ENCODE measurements at regions not wholly inside any gene's neighbourhood (a gene's known extent, or its start where the extent isn't known, plus 50 kb on each side); places are given as distances from the start of the nearest gene placed in this dataset.

DNA sequence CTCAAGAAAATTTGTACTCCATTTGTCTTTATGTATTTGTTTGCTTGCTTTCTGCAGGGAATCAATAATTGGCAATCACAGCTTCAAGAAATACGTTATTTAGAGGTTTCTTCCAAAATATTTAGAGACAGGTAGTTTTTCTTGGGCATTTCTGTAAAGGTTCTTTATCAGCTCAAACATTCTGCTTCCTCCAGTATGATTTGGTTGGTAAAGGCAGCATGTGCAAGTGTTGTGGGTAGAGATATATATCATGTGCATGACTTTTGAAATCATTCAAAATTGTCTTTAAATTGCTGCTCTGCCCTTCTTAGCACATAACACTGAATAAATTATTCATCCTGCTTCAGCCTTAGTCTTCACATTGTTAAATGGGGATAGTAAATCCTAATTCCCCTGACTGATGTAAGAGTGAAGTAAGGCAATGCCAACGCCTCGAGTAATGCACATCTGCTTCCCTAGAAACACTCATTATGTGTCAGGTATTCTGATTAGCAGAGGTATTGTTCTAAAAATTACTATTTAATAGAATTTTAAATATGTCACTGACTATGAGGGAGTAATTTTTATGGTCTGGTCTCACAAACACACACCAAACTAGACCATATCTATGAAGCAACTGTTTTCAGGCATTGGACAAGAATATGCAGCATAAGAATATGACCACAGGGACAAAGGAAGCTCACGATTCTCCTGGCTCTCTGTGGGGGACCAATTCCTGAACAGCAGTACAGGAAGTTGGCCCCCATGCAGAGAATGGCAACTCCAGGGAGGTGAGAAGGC, 77.3 kb upstream of the AKR1E2 start:
- H3K9me3 ChIP-seq (ENCODE audit: low read depth, low read length) = no peaks in the 10 kb centered on the region
- H3K4me1 ChIP-seq (ENCODE audit: insufficient read depth, low read length) = no peaks in the 10 kb centered on the region
- H3K4me3 ChIP-seq (ENCODE audit: low read length) = no peak overlapping the region
- peaks cover 10% of the 10 kb centered on the region for H3K27me3 ChIP-seq (ENCODE audit: insufficient read depth, low read length)

DNA sequence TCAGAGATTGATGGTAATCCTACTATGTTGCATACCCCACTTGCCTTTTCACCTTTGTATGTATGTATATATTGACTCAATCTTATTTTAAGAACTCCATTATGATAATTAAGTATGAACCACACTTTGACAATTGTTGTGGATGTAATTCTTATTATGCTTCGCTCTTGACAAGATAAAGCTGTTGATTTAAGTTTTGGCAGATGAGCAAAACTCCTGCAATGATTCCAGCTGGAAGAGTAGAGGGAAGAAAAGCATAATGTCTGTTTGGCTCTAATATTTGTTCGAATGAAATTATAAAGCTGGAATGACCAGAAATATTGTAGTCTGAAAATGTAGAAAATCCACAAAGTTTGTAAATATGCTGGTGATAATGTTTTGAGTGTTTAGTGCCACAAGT, 83.8 kb upstream of the AKR1E2 start:
- Histone ChIP-seq H3K4me3 (ENCODE audit: low read length) (no peak overlapping the region), H3K27me3 (ENCODE audit: insufficient read depth, low read length) (no peaks in the 10 kb centered on the region), H3K9me3 (ENCODE audit: low read depth, low read length) (no peaks in the 10 kb centered on the region), H3K4me1 (ENCODE audit: insufficient read depth, low read length) (no peaks in the 10 kb centered on the region)

DNA sequence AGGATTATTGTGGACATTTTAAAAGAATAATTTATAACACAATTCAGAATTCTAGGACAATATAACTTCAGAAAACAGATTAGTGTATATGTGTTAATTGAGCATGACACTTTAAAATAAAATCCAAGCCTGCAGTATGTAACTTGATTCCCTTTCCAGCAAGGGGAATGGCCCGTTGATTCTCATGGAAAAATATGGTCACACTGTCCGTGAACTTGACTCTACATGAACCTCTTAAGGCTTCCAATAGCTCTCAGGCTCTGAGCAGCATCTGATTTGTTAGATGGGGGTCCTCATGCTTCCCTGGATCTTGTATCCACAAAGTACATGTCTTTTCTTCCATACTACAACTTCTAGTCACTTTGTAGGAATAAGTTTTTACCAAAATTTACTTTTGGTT, 85.5 kb upstream of the AKR1E2 start:
- no peaks in the 10 kb centered on the region for H3K4me1 ChIP-seq (ENCODE audit: insufficient read depth, low read length)
- H3K4me3 ChIP-seq (ENCODE audit: low read length) = no peak overlapping the region
- no peaks in the 10 kb centered on the region for H3K9me3 ChIP-seq (ENCODE audit: low read depth, low read length)
- H3K27me3 ChIP-seq (ENCODE audit: insufficient read depth, low read length) = no peaks in the 10 kb centered on the region

DNA sequence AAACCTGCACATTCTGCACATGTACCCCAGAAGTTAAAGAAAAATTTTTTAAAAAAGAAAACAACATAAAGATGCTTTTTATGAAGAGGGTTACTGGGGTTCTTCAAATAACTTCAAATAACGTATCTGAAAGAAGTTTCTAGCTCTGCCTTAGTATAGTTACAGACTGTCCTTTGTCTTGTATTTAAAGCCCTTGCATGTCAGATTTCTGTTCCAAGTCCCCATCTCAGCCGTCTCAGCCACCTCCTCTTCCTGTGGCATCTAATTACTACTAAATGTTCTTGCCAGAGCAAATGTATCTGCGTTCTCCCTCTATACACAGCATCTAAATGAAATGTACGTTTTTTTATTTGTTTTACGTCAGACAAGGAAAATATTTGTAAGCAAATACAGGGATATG, 89.4 kb upstream of the AKR1E2 start:
- H3K4me3 ChIP-seq (ENCODE audit: low read length) = no peak overlapping the region
- H3K27me3 ChIP-seq (ENCODE audit: insufficient read depth, low read length) = no peaks in the 10 kb centered on the region
- no peaks in the 10 kb centered on the region for H3K9me3 ChIP-seq (ENCODE audit: low read depth, low read length)
- H3K4me1 ChIP-seq (ENCODE audit: insufficient read depth, low read length) = no peaks in the 10 kb centered on the region

DNA sequence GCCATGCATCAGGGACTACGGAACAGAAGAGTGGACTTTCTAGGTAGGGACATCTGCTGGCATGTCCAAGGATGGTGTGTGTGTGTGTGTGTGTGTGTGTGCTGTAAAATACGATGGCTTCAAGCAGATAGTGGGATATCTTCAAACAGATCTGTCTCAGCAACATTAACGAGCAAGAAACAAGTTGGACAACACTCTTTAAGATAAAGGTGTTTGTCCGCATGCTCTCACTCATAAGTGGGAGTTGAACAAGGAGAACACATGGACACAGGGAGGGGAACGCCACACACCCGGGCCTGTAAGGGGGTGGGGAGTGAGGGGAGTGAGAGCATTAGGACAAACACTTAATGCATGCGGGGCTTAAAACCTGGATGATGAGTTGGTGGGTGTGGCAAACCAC, 89.8 kb upstream of the AKR1E2 start:
- Histone ChIP-seq H3K4me3 (ENCODE audit: low read length) (no peak overlapping the region), H3K9me3 (ENCODE audit: low read depth, low read length) (no peaks in the 10 kb centered on the region), H3K27me3 (ENCODE audit: insufficient read depth, low read length) (no peaks in the 10 kb centered on the region), H3K4me1 (ENCODE audit: insufficient read depth, low read length) (no peaks in the 10 kb centered on the region)

DNA sequence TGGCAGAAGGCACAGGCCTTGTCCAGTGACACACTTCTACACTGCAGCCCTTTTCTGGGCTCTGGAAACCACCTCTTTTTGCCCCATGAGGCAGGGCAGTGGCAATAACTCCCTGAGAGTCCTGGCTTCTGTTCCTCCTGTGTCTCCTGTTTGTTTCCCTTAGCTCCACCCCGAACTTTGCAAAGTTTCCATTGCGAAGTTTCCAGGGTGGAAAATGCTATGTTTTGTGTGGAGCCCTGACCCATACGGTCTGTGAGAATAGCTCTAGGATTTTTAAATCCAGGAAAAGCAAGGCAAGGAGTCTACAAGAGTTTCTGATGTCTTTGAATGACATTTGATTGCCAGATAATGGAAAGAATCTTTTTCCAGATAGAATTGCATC, 92.2 kb upstream of the AKR1E2 start:
- H3K4me1 ChIP-seq (ENCODE audit: insufficient read depth, low read length) = no peaks in the 10 kb centered on the region
- H3K9me3 ChIP-seq (ENCODE audit: low read depth, low read length) = no peaks in the 10 kb centered on the region
- H3K27me3 ChIP-seq (ENCODE audit: insufficient read depth, low read length) = no peaks in the 10 kb centered on the region
- no peak overlapping the region for H3K4me3 ChIP-seq (ENCODE audit: low read length)

DNA sequence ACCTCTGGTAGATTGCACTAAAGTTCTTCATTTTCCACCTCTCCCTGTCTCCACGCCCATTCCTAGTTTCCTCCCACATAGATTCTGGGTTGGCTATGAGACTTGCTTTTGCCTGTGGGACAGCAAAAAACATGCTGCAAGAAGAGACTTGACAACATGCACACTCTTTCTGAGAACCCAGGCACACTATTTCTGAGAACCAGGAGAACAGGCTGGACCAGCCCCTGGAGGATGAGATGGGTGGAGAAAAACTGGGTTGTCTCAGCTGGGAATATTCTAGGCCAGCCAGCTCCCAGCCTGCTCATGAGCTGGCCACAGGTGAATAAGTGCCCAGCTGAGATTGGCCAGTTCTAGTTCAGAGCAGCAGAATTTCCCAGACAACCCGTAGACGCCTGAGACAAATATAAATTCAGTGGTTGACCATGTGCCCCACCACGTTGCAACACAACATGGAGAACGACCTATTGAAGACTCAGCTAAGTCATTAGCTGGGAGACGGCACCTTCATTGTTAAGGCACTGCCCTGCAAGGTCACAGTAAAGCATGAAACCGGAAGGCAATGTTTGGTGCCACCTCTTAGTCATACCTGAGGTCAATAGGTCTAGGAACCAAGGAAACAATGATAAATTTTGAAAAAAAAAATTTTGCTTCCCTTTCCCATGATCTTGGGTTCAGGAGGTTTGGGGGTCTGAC, 92.7 kb upstream of the AKR1E2 start:
- no peaks in the 10 kb centered on the region for H3K9me3 ChIP-seq (ENCODE audit: low read depth, low read length)
- H3K4me1 ChIP-seq (ENCODE audit: insufficient read depth, low read length) = no peaks in the 10 kb centered on the region
- H3K27me3 ChIP-seq (ENCODE audit: insufficient read depth, low read length) = no peaks in the 10 kb centered on the region
- no peak overlapping the region for H3K4me3 ChIP-seq (ENCODE audit: low read length)

DNA sequence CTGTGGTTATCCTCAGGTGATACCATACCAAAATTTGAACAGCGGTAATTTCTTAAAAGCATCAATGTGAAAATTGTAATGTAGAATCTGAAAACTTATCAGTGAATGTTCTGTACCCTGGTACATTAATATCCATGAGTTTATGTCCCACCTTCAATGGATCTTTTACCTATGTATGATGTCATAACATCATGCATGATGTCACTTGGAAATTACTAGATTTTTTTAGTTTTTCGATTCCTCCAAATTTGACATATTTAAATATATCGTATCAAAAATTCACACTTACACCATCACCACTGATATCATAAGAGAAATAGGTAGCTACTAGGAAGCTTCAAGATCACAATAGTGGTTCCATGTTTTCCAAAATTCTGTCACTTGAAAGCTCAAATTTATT, 95.0 kb upstream of the AKR1E2 start:
- Histone ChIP-seq H3K4me3 (ENCODE audit: low read length) (no peak overlapping the region), H3K27me3 (ENCODE audit: insufficient read depth, low read length) (no peaks in the 10 kb centered on the region), H3K9me3 (ENCODE audit: low read depth, low read length) (no peaks in the 10 kb centered on the region), H3K4me1 (ENCODE audit: insufficient read depth, low read length) (no peaks in the 10 kb centered on the region)

DNA sequence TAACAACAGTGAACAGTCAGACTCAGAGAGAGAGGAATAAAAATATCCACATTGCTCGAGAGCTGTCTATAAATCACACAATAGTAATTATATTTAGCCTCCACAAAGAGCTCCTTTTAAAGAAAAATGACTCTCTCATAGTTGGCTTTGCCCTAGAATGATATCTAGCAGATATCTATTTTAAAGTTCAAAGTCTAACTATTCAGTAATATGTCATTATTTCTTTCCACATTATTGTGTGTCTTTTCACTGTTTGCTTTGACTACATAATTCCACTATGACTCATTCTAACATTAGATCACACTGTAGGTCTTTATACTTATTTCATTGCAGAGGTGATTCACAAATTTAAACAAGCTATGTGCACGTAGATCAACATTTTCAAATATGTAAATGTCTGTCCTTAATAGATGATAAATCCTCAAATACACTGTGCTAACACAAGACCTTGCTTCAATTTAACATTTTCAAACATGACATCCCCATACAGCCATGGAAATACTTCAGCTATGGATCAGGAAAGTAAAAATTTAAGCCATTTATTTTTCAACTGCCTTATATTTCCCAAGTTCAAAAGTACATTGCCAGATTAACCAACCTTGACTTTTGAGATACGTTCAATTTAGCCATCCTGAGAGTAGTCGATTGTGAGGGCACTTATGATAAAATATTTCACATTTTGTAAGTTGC, 99.9 kb upstream of the AKR1E2 start:
- no peaks in the 10 kb centered on the region for H3K27me3 ChIP-seq (ENCODE audit: insufficient read depth, low read length)
- H3K9me3 ChIP-seq (ENCODE audit: low read depth, low read length) = no peaks in the 10 kb centered on the region
- no peak overlapping the region for H3K4me3 ChIP-seq (ENCODE audit: low read length)
- no peaks in the 10 kb centered on the region for H3K4me1 ChIP-seq (ENCODE audit: insufficient read depth, low read length)

DNA sequence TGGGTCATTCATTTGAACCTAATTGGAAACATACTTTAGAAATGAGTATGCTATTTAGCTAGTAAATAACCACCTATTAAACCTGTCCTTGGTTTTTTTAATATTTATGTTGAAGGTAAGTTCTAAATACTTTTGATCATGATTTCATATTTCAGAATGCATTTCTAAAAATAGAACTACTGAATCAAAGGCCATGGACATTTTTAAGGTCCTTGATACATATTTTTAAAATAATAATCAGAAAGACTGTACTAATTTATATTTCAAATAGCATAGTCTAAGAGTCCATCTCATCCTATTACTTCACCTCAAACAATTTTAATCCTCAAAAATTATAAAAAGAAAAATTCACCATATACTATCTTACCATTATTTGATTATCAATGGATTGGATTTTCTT, 102.1 kb upstream of the AKR1E2 start:
- Histone ChIP-seq H3K9me3 (ENCODE audit: low read depth, low read length) (no peaks in the 10 kb centered on the region), H3K4me1 (ENCODE audit: insufficient read depth, low read length) (no peaks in the 10 kb centered on the region), H3K4me3 (ENCODE audit: low read length) (no peak overlapping the region), H3K27me3 (ENCODE audit: insufficient read depth, low read length) (no peaks in the 10 kb centered on the region)

DNA sequence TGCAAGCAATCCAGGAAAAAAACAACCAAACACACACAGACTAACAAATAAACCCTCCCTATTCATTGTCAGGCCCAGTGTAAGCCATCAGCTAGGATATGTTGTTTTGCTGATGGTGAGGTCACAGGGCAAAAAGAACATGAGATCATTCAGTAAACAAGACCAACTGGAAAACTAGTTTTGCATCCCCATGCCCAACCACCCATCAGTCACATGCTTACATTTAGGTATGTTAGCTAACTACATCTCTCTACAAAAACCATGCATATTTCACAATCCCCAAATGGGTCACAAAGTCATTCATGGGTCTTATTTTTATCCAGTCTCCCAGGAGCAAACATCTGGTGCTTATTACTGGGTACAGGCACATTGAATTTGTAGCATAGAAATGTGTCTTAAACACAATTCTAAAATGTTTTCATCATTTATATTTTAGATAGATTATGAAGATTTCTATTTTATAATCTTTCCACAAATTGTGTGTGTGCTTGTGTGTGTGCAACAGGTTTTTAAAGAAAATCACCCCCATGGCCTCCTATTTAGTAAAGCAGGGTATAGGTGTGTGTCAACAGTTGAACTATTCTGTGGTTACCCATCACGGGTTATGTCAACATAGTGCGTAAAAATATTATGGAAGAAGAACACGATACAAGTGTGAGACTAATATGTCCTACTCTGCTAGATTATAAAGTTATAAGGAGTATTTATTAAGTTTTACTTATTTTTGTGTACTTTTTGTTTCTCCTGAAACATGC, 103.8 kb upstream of the AKR1E2 start:
- Histone ChIP-seq H3K4me3 (ENCODE audit: low read length) (no peak overlapping the region), H3K9me3 (ENCODE audit: low read depth, low read length) (no peaks in the 10 kb centered on the region), H3K27me3 (ENCODE audit: insufficient read depth, low read length) (no peaks in the 10 kb centered on the region), H3K4me1 (ENCODE audit: insufficient read depth, low read length) (no peaks in the 10 kb centered on the region)

DNA sequence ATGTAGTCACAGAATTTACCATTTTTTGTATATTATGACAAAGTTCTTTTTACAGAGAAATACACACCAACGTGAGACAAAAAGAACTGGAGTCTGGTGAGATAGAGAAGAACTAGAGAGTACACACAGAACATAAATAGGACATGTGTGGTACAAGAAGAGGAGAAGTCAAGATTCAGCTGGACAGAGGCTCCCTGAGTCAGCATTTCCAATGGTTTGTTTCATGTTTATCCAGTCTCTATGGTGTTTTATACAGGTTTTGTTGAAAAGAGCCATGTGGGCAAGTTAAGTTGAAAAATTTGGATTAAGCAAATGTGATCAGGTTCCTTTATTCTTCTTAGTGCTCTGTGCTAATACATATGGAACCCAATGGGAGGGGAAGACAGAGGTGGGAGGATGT, 105.5 kb upstream of the AKR1E2 start:
- Histone ChIP-seq H3K9me3 (ENCODE audit: low read depth, low read length) (no peaks in the 10 kb centered on the region), H3K27me3 (ENCODE audit: insufficient read depth, low read length) (no peaks in the 10 kb centered on the region), H3K4me1 (ENCODE audit: insufficient read depth, low read length) (no peaks in the 10 kb centered on the region), H3K4me3 (ENCODE audit: low read length) (no peak overlapping the region)

DNA sequence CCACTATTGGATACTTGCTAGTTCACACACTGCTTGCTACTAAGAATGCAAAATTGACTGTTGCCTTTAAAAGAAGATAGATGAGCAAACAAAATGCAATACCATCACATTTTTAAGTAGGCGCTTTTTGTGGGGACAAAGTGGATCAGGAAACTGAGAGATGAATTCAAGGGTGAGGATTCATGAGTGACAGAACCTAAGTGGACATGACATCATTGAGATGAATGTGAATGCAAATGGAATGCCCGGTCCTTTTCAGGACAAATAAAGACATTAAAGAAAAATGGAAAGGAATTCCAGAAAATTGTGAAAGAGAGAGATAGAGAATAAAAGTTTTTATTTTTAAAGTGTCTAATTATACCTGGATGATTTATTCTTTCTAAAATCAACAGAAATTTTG, 106.3 kb upstream of the AKR1E2 start:
- Histone ChIP-seq H3K4me3 (ENCODE audit: low read length) (no peak overlapping the region), H3K9me3 (ENCODE audit: low read depth, low read length) (no peaks in the 10 kb centered on the region), H3K27me3 (ENCODE audit: insufficient read depth, low read length) (no peaks in the 10 kb centered on the region), H3K4me1 (ENCODE audit: insufficient read depth, low read length) (no peaks in the 10 kb centered on the region)

DNA sequence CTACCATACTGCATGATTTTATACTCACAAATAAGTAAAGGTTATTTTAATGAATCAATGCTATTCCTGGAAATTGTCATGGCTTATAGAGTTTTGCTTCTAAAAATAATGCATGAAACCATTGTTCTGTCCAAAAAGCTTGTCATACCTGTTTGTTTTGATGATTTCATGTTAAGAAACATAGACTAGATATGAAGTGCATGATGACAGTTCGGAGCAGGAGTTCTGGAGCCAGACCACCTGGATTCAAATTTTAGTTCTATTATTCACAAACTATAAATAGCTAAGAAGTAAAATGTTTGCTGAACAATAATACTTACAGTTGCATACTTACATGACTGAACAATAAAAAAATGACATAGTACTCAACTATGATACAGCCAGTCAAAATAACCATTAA, 107.0 kb upstream of the AKR1E2 start:
- Histone ChIP-seq H3K27me3 (ENCODE audit: insufficient read depth, low read length) (no peaks in the 10 kb centered on the region), H3K4me1 (ENCODE audit: insufficient read depth, low read length) (no peaks in the 10 kb centered on the region), H3K4me3 (ENCODE audit: low read length) (no peak overlapping the region), H3K9me3 (ENCODE audit: low read depth, low read length) (no peaks in the 10 kb centered on the region)

DNA sequence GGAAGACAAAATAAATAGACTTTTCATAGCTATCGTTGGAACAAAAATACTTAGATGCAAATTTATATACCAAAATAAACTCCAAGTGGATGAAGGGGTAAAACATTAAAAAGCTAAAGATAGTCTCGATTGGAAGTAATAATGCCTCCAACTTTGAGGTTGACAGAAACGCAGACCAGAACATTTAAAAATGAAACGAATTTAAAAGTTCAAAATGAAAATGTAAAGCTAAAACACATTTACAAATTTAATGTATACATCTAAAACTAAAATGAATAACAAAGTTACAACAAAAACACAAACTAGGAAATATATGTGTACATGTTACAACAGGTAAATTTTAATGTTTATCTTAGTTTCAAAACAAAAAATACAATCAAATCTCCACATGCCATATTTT, 107.5 kb upstream of the AKR1E2 start:
- Histone ChIP-seq H3K4me3 (ENCODE audit: low read length) (no peak overlapping the region), H3K4me1 (ENCODE audit: insufficient read depth, low read length) (no peaks in the 10 kb centered on the region), H3K27me3 (ENCODE audit: insufficient read depth, low read length) (no peaks in the 10 kb centered on the region), H3K9me3 (ENCODE audit: low read depth, low read length) (no peaks in the 10 kb centered on the region)

Data from mononuclear cell (primary cell).